ENCODE measurements at regions not wholly inside any gene's neighbourhood (a gene's known extent, or its start where the extent isn't known, plus 50 kb on each side); places are given as distances from the start of the nearest gene placed in this dataset.
"Not testable (repeated sequence)": the region's sequence is repeated elsewhere in the genome, so short reads cannot be mapped to it uniquely, and the experiment has no call there.

DNA sequence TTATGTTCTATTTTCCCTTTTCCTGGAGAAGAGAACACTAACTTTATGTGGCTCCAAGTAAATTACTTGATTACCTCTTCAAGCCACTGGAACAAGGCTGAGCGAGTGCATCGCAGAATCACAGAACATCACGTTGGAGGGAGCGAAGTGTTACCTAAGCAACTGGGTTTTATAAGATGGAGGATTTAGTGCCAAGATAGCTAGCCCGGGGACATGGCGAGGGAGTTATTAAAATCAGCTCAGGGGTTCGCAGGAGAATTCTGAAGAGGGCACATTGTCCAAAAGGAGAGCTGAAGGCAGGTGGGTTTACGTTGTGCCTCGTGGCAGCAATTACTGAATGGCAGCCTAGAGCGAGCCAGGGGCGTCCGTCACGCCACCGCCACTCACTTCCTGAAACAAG, 563.2 kb upstream of the ADAMTS16 start:
- TF ChIP-seq, protein P1, sequence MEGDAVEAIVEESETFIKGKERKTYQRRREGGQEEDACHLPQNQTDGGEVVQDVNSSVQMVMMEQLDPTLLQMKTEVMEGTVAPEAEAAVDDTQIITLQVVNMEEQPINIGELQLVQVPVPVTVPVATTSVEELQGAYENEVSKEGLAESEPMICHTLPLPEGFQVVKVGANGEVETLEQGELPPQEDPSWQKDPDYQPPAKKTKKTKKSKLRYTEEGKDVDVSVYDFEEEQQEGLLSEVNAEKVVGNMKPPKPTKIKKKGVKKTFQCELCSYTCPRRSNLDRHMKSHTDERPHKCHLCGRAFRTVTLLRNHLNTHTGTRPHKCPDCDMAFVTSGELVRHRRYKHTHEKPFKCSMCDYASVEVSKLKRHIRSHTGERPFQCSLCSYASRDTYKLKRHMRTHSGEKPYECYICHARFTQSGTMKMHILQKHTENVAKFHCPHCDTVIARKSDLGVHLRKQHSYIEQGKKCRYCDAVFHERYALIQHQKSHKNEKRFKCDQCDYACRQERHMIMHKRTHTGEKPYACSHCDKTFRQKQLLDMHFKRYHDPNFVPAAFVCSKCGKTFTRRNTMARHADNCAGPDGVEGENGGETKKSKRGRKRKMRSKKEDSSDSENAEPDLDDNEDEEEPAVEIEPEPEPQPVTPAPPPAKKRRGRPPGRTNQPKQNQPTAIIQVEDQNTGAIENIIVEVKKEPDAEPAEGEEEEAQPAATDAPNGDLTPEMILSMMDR (IDR thresholded peaks at IDR 0.05; ENCODE audit: control insufficient read depth, extremely low read depth, insufficient read depth), result no peak
- no peak for DNase-seq (ENCODE audit: low read depth)
- H3K4me3 ChIP-seq (ENCODE audit: low read depth, low read length), result no peak overlapping the region

GRCh38 chr5:4579679-4580078, 560.5 kb upstream of the ADAMTS16 start:
- DNase-seq (ENCODE audit: low read depth), result no peak
- no peak overlapping the region for H3K4me3 ChIP-seq (ENCODE audit: low read depth, low read length)
- TF ChIP-seq, protein P1 (IDR thresholded peaks at IDR 0.05; ENCODE audit: control insufficient read depth, extremely low read depth, insufficient read depth), result no peak

- TF ChIP-seq, protein P1 (IDR thresholded peaks at IDR 0.05; ENCODE audit: control insufficient read depth, extremely low read depth, insufficient read depth), result no peak
- no peak for DNase-seq (ENCODE audit: low read depth)
- H3K4me3 ChIP-seq (ENCODE audit: low read depth, low read length), result no peak overlapping the region
These were observed 559.4 kb upstream of the ADAMTS16 start for GRCh38 chr5:4580772-4581171.

DNA sequence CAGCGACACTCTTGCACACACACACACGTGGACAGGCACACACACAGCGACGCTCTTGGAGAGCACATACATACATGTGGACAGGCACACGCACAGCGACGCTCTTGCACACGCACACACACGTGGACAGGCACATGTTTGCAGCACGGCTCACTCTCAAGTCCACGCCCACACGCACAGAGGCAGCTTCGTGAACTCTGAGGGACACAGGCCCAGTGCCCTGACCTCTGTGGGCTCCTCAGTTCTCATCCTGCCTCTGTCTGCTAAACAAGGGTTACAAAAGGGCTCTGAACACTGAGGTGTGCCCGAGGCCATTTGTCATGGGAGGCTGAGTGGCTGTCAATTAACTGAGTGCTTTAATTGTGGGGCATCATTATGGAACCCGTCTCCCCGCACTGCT, 558.8 kb upstream of the ADAMTS16 start:
- TF ChIP-seq, protein P1 (IDR thresholded peaks at IDR 0.05; ENCODE audit: control insufficient read depth, extremely low read depth, insufficient read depth), result no peak
- H3K4me3 ChIP-seq (ENCODE audit: low read depth, low read length), result no peak overlapping the region
- DNase-seq (ENCODE audit: low read depth), result no peak

DNA sequence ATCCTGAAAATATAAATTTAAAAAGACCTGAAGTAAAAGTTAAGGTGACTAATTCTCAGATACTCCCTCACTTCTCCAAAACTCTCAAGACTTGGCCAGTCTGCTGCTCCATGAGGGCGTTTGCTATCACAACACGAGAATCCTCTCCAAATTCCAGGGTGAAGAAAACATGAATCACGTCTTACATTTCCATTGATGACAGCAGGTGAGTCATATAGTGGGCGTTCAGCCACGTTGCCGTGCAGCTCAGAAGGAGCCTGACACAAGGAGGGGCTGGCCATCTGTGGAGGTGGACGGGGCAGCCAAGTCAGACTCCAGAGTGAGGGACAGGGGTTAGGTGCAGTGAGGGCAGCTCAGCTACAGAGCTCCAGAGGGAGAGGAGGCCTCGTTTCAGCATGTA, 555.1 kb upstream of the ADAMTS16 start:
- TF ChIP-seq, protein P1 (IDR thresholded peaks at IDR 0.05; ENCODE audit: control insufficient read depth, extremely low read depth, insufficient read depth), result no peak
- H3K4me3 ChIP-seq (ENCODE audit: low read depth, low read length), result no peak overlapping the region
- no peak for DNase-seq (ENCODE audit: low read depth)

GRCh38 chr5:4613440-4613839, 526.7 kb upstream of the ADAMTS16 start:
- TF ChIP-seq, protein P1 (IDR thresholded peaks at IDR 0.05; ENCODE audit: control insufficient read depth, extremely low read depth, insufficient read depth), result no peak
- no peak for DNase-seq (ENCODE audit: low read depth)
- H3K4me3 ChIP-seq (ENCODE audit: low read depth, low read length), result no peak overlapping the region

DNA sequence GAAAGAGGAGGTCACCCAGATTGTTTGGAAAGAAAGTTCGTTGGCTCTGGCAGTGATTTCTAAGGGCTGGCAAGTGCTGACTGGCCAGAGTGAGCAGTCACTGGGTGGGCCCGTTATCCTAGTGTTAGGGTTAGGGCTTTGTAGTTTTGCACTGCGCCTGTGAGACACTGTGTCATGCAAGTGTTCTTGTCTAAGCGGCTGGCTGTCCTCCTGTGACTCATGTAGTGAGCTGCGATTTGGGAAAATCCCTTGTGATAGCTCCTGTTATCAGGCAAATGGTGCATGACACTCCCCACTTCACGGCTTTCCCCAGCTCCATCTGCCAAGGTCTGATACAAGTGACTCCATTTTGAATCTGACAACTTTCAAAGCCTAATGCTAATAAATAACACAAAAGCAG, 526.0 kb upstream of the ADAMTS16 start:
- DNase-seq (ENCODE audit: low read depth), result no peak
- TF ChIP-seq, protein P1 (IDR thresholded peaks at IDR 0.05; ENCODE audit: control insufficient read depth, extremely low read depth, insufficient read depth), result no peak
- H3K4me3 ChIP-seq (ENCODE audit: low read depth, low read length), result no peak overlapping the region

GRCh38 chr5:4615369-4615768, 524.8 kb upstream of the ADAMTS16 start:
- peak overlapping the region; percentile 48 for H3K4me3 ChIP-seq (ENCODE audit: low read depth, low read length)
- not testable (repeated sequence) for DNase-seq (ENCODE audit: low read depth)

Data from LNCaP clone FGC (cell line).